ENCODE measurements at regions not wholly inside any gene's neighbourhood (a gene's known extent, or its start where the extent isn't known, plus 50 kb on each side); places are given as distances from the start of the nearest gene placed in this dataset.

DNA sequence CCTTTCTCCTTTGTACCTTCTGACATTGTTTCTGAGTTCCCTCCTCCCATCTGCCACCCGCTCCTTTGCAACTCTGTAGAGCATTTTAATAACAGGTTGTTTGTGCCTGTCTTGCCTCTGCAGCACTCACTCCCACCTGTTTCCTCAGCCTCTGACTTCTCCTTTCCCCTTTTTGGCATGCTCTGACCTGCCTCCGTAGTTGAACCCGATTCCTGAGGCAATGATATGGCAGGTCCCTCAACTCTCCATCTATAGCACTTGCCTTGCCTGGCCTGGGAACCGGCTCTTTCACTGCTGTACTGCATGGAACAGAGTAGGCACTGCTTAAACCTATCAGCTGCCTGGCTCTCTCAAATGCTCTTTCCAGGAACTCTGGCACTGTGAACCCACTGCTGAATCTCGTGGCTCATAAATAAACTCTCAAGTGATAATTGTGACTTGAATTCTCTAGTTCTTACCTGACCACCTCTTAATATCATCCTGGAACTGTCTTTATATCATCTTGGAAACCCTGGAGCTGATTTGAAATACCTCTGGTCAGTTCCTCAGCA is 50.3 kb downstream of the UTRN start:
- in situ Hi-C loops (cut with MboI; ENCODE audit: low sequenced_read_pairs): no loop called here

DNA sequence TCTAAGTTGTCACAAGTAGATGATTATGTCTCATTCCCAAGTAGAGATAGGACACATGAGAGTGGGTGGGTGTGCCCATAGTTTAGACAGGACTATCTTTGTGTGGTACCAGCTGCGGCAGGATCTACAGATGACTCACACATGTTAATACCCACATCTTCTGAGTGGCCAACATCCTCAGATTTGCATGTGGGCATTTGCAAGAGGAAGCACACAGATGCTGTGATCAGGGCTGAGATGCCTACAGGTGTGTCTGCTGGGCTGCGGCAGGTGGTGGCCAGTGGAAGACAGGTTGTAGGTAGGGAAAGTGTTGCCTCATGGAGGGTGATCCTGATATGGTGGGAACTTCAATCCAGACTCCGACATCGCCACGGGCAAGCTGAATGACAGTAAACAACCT is 50.8 kb downstream of the UTRN start:
- in situ Hi-C loops (cut with MboI; ENCODE audit: low sequenced_read_pairs): no loop called here

- in situ Hi-C loops (cut with MboI; ENCODE audit: low sequenced_read_pairs): no loop called here
These were observed 51.8 kb downstream of the UTRN start for GRCh38 chr6:144336900-144337299.

- in situ Hi-C loops (cut with MboI; ENCODE audit: low sequenced_read_pairs): no loop called here
These were observed 53.3 kb downstream of the UTRN start for GRCh38 chr6:144338474-144338873.

- in situ Hi-C loops (cut with MboI; ENCODE audit: low sequenced_read_pairs): no loop called here
These were observed 54.0 kb downstream of the UTRN start for GRCh38 chr6:144338951-144339700.

- in situ Hi-C loops (cut with MboI; ENCODE audit: low sequenced_read_pairs): no loop called here
These were observed 54.8 kb downstream of the UTRN start for GRCh38 chr6:144339859-144340452.

- in situ Hi-C loops (cut with MboI; ENCODE audit: low sequenced_read_pairs): no loop called here
These were observed 55.6 kb downstream of the UTRN start for GRCh38 chr6:144340541-144341371.

GRCh38 chr6:144341831-144342527 is 56.8 kb downstream of the UTRN start:
- in situ Hi-C loops (cut with MboI; ENCODE audit: low sequenced_read_pairs): no loop called here

DNA sequence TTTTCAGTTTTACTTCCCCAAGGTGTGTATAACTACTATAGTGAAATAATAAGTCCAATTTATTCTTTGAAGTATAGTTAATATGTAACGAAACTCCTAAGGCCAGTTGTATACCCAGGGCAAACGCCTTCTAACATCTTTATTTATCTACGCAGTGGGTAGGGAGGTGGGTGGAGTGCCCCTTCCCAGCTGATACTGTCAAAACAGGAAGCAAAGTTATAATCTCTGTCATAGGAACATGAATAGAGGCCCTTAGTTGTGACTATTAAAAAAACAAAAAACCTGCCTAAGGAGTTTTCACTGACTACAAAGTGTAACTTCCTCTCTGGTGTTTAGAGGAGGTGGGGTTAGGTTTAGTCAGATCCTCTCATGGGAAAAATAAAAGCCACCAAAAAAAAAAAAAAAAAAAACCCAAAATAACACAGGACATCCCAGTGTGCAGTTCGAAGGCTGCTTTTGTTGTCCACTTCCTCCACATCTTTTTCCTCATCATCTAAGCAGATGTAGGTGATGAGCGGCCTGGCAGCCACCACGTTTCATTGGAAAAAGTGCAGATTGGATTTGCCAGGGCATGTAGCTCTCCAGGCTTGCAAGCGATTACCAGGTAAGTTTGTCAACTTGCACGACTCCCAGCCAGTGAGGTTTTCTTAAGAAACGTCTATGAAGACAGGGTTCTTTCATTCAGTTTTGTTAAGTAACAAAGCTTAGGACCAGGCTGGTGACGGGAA is 58.7 kb downstream of the UTRN start:
- in situ Hi-C loops (cut with MboI; ENCODE audit: low sequenced_read_pairs): no loop called here

DNA sequence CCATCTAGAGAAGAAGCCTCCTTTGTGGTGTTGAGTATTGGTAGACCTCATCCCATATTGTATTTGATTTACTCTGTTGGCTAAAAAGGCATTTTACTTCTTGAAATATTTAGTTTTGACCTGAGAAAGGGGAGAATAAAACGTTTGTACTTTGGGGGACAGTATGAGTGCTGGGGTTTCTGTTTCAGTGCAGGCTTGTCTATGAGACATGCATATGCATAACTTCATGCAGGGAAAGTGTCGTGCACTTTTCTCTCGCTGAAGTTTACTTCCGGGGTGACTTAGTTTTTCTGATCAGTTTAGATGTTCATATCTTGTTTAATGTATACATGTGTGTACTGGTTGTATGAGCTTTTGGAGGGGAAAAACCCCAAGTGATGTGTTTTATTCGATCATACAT is 59.5 kb downstream of the UTRN start:
- in situ Hi-C loops (cut with MboI; ENCODE audit: low sequenced_read_pairs): no loop called here

DNA sequence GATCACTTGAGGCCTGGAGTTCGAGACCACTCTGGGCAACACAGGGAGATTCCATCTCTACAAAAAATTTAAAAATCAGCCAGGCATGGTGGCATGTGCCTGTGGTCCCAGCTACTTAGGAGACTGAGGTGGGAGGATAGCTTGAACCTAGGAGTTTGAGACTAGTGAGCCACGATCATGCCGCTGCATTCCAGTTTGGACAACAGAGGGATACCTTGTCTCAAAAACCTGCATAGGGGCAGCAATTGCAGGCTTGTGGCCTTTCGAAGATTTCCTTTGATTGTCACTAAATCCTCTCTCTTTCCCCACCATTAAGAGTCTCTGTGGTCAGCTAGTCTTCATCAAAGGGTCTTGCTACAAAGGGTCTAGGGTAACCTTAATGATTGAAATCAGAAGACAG is 60.3 kb downstream of the UTRN start:
- in situ Hi-C loops (cut with MboI; ENCODE audit: low sequenced_read_pairs): no loop called here

DNA sequence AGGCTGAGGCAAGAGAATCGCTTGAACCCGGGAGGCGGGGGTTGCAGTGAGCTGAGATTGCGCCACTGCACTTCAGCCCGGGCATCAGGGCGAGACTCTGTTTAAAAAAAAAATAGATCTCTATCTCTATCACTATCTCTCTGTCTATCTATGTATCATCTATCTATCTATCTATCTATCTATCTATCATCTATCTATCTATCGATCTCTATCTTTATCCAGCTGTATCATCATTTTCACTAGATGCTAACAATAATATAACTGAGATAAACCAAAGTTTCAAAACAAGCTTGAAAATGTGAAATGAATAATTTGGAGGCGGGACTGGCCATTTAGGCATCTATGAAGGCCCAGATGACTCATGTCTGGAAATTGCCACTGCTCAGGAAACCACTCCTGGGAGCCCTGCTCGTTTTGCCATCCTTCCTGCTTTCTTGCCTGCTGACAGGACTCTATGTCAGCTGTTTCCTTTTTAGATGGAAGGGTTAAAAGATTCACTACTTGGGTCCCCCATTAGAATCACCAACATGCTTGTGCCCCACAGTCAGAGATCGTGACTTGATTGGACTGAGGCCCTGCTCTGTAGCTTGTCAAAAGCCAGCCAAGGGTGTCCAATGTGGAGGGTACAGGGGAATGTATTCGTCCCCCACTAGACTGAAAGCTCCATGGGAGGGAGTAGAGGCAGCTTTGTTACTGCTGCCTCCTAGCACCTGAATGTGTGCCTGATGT is 61.7 kb downstream of the UTRN start:
- in situ Hi-C loops (cut with MboI; ENCODE audit: low sequenced_read_pairs): no loop called here

- in situ Hi-C loops (cut with MboI; ENCODE audit: low sequenced_read_pairs): no loop called here
These were observed 62.3 kb downstream of the UTRN start for GRCh38 chr6:144347448-144347759.

DNA sequence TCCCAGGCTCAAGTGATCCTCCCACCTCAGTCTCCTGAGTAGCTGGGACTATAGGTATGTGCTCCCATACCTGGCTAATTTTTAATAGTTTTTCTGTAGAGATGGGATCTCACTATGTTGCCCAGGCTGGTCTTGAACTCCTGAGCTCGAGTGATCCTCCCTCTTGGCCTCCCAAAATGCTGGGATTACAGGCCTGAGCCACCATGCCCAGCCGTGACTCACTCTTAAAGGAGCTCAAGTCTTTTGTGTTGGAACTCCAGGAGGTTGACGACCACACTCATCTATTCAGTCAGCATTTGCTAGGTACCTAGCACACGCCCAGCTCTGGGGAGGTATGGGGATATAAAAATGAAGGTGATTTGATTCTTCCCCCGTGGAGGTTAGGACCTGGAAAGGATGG is 62.8 kb downstream of the UTRN start:
- in situ Hi-C loops (cut with MboI; ENCODE audit: low sequenced_read_pairs): no loop called here

DNA sequence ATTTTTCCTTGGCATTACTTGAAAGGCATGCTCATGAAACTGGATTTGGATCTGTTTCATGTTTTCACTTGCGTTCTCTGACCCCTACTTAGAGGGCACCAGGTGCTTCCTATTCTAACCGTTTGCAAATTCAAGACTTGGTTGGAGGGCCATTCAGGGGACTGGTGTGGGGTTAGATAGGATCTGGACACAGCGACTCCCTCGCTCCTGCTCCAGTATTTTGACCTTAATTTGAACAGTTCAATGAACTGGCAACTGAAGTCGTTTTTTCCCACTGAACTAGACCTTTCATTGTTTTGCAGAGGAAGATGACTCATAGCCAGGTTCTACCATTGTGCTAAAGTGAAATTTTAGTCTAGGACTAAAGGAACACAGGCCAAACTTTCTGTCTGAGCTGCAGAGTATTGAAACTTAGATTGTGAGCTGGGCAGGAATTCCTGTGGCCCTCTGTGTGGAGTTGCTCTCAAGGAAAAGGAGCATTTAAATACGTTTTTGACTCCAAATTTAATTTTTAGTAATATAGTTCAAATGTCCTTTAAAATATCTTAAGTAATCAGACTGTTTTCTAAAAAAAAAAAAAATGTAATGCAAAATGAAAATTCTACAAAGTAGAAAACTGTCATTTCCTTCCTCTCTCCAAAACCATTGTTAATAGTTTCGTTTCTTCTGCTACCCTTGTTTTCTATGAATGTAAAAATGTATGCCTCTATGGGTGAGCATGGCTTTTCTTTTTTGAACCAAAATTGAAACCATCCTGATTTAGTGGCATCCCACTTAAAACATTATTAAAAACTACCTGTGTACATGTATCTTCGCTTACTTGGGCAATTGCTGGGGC is 64.8 kb downstream of the UTRN start:
- in situ Hi-C loops (cut with MboI; ENCODE audit: low sequenced_read_pairs): no loop called here

GRCh38 chr6:144350528-144350880 is 65.4 kb downstream of the UTRN start:
- in situ Hi-C loops (cut with MboI; ENCODE audit: low sequenced_read_pairs): no loop called here

DNA sequence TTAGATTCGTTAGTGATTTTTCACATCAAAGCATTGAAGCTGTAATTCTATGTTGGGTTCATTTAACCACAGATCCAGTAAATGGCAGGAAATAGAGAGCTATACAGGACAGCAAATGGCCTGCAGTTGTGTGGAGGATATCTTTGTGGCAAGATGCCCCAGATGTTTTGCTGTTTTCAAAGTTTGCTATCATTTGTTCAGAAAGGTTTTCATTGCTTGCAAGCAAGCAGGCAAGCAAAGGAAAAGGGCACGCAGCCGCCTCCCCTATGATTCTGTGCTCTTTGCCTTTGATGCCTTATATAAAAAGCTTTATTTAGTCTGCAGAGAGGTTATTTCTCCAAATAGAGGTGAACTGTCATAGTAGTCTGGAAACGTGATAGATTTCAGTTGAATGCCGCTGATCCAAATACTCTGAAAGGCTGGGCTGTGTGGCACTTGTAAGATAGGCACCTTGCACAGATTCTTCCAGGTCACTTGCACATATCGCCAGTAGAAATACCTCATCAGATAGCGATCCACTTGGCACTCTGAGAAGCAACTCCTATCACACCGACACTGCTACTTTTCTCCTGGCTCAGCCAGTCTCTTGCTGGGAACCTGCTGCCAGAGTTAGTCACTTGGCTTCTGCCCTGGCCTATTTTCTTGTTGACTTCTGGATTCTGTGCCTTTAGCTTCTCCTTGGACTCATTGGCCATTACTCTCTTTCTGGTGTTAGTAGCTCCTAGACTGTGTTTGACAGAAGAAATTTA is 66.4 kb downstream of the UTRN start:
- in situ Hi-C loops (cut with MboI; ENCODE audit: low sequenced_read_pairs): no loop called here

DNA sequence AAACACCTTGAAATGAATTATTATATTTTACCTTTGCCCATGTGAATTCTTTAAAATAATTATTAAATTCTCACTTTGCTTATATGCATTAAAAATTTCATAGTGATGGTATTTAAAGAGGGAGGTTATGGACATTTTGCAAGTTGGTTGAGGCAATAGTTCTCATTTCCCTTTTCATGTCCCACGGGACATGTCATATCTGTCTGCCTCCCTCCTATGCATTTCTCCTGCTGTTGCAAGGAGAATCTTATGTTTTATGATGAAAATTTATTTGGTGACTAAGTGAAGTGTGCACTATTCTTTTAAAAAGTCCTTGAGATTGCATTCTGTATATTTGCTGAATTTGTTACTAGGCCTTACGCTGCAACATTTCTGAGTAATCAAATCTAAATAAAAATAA is 67.2 kb downstream of the UTRN start:
- in situ Hi-C loops (cut with MboI; ENCODE audit: low sequenced_read_pairs): no loop called here
